HG02970 (cell line): ENCODE measurements at regions not wholly inside any gene's neighbourhood (a gene's known extent, or its start where the extent isn't known, plus 50 kb on each side); places are given as distances from the start of the nearest gene placed in this dataset.

Source experiments
- ATAC-seq: cut with Tn5 transposase; IDR thresholded peaks from one replicate; pipeline ENCODE4 v1.9.1; 2021; ENCODE audit warnings: mild to moderate bottlenecking, moderate library complexity, moderate number of reproducible peaks; ENCODE audit not compliant: unreplicated experiment, low FRiP score

DNA sequence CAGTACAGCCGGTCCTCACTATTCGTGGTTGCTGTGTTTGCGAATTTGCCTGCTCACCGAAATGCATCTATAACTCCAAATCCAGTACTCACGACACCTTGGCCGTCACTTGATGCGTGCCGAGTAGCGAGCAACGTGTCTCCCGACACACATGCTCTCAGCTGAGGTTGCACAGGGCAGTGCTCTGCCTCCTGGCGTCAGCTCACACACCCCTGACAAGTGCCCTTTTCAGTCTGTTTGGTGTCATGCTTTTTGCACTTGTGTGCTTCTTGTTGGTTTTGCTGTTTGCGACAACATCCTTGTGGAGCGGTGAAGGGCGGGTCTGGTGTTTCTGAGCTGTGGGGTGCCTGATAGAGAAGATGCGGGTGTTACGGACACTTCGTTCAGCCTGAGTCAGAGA is 110.4 kb upstream of the RFLNA start:
- ATAC-seq: no peak

DNA sequence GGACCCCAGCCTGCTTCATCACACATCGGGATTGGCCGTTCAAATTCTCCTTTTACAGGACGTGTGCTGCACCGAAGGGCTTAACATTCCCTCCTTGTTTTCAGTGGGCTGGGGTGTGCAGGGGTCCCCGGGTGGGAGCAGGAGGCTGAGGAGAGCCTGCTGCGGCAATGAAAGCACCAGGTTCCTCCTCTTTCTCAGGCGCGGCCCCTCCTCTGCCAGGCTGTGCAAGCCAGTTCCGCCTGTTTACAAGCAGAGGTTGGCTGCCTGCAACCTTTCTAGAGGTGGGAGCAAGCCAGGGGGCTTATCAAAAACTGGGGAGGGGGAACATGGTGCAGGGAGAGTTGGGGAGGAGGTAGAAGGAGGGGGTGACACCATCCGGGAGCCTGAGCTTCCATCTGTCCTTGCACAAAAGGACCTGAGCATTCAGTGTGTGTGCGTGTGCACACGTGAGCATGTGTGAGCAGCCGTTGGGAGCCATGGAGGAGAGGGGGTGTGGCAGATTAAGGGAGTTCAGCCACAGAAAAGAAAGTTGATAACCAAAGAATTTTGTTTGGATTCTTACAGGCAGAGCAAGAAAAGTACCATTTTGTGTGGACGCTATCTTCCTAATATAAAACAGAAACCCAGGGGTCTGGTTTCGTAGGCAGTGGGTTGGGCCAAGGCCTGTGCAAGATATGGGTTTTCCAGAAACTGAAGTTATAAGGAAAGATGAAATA is 108.8 kb upstream of the RFLNA start:
- no peak for ATAC-seq

GRCh38 chr12:124188084-124188483 is 106.8 kb upstream of the RFLNA start:
- ATAC-seq: no peak

- ATAC-seq: no peak
Observed at GRCh38 chr12:124188561-124189405, 106.1 kb upstream of the RFLNA start.

DNA sequence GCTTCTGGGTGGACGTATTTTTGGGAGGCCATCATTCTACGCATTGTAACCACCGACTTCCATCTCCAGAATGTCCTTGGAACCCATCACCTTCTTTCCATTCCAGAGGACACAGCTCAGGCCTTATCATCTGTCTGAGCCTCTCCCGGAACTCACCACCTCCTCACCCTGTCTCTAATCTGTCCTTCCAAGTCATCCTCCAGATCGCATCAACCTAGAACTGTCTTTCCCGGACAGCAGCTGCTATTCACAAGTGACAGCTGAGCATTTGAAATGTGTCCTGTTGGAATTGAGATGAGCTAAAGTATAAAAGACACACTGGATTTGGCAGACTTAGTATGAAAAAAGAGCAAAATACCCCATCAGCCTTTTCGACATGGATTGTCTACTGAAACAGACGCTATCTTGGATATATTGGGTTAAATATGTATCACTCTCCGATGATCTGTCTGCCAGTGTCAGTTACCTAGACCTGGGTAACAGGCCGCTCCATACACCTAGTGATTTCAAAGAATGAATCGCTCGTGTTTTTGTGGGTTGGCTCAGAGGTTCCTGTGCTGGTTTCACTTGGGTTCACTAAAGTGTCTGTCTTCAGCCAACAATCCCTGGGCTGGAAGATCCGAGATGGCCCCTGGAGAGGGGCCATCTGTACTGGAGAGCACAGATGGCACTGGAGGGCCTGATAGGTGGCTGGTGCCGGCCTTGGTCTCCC is 104.4 kb upstream of the RFLNA start:
- ATAC-seq: no peak

GRCh38 chr12:124191024-124191359 is 103.9 kb upstream of the RFLNA start:
- ATAC-seq: no peak

DNA sequence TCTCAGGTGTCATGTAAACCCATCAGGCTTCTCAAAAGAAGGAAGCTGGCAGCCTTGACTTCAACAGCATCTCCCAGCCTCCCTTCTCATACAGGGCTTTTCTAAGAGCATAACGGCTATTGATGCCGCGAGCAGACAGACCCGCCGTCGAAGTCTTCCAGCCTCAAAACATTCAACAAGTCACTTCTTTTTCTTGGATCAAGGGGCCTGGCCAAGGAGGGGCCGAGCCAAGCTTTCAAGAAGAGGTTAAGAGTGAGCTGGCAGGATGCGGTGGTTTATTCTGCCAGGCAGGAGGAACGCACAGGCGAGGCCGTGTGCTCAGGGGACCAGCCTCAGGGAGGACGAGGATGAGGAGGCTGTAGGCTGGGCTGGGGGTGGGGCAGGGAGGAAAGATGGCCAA is 102.9 kb upstream of the RFLNA start:
- no peak for ATAC-seq

- ATAC-seq: no peak
Observed at GRCh38 chr12:124194264-124194892, 100.5 kb upstream of the RFLNA start.

DNA sequence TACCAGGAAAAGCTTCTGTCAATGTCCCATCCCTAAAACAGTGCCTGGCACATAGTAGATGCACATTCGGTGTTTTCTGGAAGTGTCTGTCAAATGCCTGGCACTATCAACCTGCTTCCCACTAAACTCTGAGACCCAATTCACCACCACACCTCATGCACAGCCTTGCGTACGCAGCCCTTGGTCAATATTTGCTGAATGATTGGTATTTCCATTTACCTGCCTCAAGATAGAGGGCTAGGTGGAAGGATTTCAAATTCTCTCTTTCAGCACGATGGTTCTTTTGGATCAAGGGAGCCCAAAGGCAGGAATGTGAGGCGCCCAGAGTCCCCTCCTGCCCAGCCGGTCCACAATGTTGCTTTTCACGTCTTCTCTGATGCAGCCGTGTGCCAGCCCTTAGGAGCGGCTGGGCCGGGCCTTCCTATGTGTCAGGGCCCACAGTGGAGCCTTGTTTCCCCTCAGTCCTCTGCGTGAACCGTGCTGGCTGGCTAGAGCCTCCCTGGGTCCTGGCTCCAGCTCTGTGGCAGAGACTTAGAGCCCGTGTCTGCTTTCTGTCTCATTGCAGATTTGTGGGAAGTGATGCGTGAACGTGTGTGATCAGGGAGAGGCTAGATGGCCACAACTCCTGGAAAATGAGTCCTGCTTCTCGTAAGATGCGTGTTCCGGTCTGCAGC is 99.9 kb upstream of the RFLNA start:
- no peak for ATAC-seq

GRCh38 chr12:124195567-124195942 is 99.3 kb upstream of the RFLNA start:
- no peak for ATAC-seq

- no peak for ATAC-seq
Observed at GRCh38 chr12:124196236-124196635, 98.7 kb upstream of the RFLNA start.

DNA sequence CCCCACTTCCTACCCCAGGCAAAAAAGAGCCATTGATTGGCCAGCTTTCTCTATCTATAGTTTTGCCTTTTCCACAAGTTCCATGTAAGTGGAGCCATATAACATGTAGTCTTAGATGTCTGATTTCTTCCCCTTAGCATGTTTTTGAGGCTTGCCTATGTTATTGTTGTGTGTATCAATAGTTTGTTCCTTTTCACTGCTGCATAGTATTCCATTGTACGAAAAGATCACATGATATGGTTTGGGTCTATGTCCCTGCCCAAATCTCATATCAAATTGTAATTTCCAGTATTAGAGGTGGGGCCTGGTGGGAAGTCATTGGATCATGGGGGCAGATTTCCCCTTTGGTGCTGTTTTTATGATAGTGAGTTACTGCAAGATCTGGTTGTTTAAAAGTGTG is 93.6 kb upstream of the RFLNA start:
- ATAC-seq: no peak

DNA sequence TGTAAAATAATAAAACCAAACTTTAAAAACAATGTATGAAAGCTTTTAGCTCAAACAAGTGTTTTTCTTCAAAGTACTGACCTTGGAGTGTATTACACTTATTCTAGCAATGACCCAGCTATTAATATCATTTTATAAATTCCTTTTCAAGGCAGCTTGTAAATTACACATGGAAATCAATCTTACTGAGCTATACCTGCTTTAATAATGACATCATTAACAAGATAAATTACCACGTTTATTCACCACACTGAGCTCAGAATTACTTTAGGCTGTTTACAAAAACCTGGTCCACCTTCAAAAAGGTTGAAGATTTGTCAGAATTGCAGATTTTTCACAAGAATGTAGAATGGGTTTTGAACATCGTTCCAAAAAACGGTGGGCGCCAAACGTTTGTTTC is 91.7 kb upstream of the RFLNA start:
- no peak for ATAC-seq

DNA sequence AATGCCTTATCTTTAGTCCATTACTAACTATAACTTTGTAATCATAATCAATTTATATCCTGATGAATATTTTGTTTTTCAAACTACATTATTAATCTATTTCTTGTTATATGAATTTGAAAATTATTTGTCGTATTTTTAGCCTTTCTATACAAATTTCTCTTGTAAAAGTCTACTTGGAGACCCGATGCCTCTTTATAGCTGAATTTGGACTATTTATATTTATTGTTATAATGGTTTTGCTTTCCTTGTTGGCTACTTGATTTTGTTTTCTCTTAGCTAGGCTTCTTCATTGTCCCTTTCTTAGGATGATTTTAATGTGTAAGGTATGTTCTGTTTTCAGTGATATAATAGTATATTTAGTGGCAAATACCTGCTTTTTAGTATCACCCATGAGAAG is 89.5 kb upstream of the RFLNA start:
- no peak for ATAC-seq

DNA sequence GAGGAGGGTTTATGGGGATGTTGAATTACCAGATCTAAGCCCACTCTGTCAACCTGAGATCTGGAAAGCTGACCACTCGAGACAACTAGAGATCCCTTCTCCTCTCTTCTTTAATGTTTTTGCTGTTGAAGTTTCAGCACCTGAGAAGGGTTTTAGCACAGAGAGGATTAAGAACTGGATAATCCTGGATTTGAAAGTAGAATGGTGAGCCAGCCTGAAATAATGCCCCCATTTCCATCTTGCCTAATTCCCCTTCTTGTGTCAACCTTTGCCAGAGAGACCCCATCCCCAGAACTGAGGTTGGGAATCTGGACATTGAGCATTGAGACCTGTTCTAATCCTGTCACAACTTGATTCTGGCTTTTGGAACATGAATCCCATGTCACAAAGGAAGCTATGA is 87.8 kb upstream of the RFLNA start:
- no peak for ATAC-seq

DNA sequence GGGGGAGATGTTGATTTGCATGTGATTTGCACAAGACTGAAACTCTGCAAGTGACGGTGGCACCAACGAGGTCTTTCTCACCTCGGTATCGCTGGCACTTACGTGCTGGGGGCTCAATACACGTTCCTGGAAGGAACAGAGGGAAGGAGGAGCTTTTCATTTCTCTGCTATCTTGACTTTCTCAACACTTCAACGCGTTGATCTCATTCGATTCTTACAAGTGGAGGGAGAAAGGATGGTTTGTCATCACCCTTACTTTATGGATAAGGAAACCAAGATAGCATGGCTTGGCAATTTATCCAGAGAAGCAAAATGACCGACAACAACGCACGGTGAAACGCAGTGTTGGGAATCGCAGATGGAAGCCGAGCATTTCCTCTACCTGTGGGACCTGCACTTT is 87.3 kb upstream of the RFLNA start:
- ATAC-seq: no peak

GRCh38 chr12:124208489-124208888 is 86.4 kb upstream of the RFLNA start:
- no peak for ATAC-seq

GRCh38 chr12:124210991-124211577 is 83.8 kb upstream of the RFLNA start:
- ATAC-seq: no peak

DNA sequence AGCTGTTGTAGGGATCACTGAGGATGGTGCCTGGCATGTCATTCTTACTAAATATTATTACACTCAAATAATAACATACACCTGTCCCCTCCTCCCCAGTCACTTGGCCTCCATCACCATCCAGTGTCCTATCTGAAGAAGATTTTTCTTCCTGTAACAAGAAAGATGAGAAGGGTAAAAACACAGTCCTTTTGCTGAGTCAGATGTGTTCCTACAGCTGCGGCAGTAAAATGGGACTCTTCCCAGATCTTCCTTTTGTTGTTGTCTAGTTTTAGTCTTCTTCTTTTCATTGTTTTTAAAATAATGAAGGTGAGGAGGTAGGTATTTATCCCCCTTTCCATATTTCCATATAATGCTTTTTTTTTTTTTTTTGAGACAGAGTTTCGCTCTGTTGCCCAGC is 83.1 kb upstream of the RFLNA start:
- no peak for ATAC-seq

DNA sequence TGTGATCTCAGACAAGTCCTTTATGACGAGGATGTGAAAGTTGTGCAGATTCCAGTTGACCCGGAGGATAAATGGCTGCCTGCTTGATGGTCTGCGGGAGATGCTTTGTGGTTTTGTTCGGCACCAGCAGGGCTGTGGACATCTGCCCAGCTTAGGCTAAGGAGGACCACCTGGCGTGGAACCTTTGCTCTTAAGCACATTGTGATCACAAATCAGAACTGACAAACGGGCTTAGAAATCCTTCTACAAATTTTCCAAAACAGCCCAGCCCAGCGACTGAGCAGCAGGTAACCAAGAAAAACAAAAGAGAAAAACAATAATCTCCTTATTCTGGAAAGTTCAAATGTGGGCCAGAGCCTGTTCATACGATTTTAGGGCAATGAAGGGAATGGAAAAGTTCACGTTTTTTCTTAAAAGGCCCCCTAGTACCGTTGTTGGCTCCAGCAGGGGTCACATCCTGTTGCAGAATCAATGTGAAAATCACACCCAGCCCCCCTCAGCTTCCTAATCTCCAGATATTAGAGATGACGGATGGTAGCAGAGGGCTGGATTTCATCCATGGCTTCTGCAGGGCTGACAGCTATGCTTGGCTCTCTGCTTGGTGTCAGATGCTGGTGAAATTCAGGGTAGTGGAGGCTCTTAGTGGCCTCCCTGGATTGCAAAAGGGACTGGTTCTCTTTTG is 81.1 kb upstream of the RFLNA start:
- ATAC-seq: no peak
